Cerebellar cortex (tissue), 1 donor: ENCODE measurements at regions not wholly inside any gene's neighbourhood (a gene's known extent, or its start where the extent isn't known, plus 50 kb on each side); places are given as distances from the start of the nearest gene placed in this dataset.

Source experiments
- DNase-seq: peaks from one replicate; pipeline ENCODE4 v3.0.0-alpha.2; 2015; ENCODE audit warnings: low spot score

GRCh38 chr3:41148901-41149300, 50.4 kb upstream of the CTNNB1 start:
- no peak for DNase-seq
